ENCODE measurements at regions not wholly inside any gene's neighbourhood (a gene's known extent, or its start where the extent isn't known, plus 50 kb on each side); places are given as distances from the start of the nearest gene placed in this dataset.
"Not testable (repeated sequence)": the region's sequence is repeated elsewhere in the genome, so short reads cannot be mapped to it uniquely, and the experiment has no call there.

DNA sequence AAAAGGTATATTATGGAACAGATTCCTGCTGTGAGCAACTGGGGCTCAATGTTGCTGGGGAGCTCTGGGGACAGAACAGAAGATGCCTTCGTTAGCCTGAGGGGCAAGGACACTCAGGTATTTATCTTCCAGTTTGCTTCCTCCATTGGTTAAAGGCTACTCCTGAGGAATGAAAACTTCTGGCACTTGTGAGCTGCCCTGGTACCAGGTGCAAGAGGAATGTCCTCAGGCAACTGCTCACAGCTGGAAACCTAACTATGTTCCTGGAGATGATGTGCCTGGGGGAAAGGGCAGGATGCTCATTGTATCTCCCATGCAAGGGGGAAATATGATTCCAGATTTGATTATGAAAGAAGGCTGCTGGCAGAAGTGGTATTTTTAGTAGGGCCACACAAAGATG lies 54.0 kb upstream of the BBX start:
- no peak for DNase-seq (ENCODE audit: low read depth)

- DNase-seq (ENCODE audit: low read depth): not testable (repeated sequence)
Observed at GRCh38 chr3:107470496-107470895, 52.3 kb upstream of the BBX start.

Measured in activated T-cell treated with anti-CD3 and anti-CD28 coated beads for 48 hours (primary cell).